NCI-H2029 (cell line): ENCODE measurements at regions not wholly inside any gene's neighbourhood (a gene's known extent, or its start where the extent isn't known, plus 50 kb on each side); places are given as distances from the start of the nearest gene placed in this dataset.
"Not testable (repeated sequence)": the region's sequence is repeated elsewhere in the genome, so short reads cannot be mapped to it uniquely, and the experiment has no call there.

ENCODE experiments used
- DNase-seq: peaks from one replicate; lab custom pipeline; 2025; lab: John Stamatoyannopoulos, UW

GRCh38 chr6:121694389-121694788 lies 258.9 kb downstream of the GJA1 start:
- DNase-seq = no peak

DNA sequence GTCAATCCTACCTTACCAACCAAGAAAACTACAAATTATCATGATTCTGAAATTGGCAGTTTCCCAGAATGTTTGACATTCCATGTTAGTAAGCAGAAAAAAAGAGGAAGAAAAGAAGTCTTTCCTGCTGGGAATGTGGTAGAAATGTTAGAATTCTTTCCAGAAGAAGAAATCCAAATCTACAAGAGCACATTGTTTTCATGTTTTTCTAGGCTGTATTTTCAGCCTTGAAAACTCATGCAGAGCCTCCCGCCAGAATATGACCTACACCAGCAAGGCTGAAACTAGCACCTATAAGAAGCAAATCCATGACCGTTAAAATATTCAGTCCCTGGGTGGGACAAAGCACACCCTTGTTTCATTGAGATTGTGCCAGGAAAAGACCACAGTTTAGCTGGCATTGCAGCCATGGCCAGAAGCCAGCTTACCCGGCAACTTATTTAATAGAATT lies 259.4 kb downstream of the GJA1 start:
- DNase-seq = no peak

DNA sequence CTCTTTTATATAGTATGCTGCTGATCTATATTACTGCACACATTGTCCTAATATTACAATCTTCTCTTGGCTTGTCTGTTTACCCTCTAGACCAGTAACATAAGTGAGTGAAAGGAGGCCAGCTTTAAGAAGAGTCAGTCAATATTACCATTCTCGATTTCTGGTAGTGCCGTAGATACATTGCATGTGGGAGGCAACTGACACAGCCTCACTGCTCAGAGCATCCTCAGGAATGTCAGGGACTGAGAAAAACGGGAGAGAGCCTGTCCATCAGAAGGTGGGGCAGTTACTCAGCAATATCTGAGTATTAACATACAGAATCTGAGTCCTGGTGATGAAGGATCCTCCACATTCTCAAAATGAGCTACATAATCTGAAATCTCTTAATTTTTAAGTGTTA lies 259.9 kb downstream of the GJA1 start:
- no peak for DNase-seq

DNA sequence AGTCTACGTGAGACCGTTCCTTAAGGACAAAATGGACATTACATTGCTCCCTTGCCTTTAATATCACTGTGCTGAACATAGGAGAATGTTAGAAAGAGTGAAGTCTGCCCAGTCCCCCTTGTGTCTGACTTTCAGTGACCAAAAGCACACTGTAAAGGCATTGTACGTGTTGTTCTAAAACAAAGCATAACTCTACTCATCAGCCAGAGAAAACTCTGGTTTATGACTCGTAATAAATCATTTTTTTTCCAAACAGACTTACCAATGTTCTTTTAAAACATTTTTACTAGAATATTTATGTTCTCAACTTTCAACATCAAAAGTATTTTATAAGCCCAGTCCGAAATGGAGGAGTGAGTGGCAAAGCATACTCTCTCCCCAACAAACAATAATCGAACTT lies 262.5 kb downstream of the GJA1 start:
- DNase-seq = no peak

DNA sequence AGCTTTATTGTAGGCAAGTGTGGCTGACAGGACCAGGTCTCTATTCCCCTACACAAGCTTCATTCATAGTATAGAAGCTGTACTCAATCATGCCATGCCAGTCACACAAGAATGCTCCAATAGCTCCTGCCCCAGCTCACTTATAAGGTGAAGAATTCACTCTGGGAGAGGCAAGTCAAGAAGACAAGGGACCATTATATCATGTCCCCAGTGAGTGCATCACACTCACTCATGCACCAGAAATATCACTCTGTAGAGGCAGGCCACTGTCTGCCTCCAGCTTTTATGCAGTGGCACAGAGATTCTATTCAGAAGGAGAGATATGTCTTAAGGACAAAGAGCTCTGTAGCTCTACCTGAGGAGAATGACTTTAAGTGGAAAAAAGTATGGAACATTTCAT lies 263.2 kb downstream of the GJA1 start:
- DNase-seq = no peak

DNA sequence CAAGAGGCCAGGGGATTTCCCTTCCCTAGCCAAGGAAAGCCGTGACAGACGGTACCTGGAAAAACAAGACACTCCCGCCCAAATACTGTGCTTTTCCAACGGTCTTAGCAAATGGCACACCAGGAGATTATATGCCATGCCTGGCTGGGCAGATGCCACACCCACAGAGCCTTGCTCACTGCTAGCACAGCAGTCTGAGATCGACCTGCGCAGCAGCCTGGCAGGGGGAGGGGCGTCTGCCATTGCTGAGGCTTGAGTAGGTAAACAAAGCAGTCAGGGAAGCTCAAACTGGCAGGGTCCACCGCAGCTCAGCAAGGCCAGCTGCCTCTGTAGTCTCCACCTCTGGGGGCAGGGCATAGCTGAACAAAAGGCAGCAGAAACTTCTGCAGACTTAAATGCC lies 267.7 kb downstream of the GJA1 start:
- not testable (repeated sequence) for DNase-seq

- DNase-seq = no peak
These were observed 276.0 kb downstream of the GJA1 start for GRCh38 chr6:121711472-121711871.

DNA sequence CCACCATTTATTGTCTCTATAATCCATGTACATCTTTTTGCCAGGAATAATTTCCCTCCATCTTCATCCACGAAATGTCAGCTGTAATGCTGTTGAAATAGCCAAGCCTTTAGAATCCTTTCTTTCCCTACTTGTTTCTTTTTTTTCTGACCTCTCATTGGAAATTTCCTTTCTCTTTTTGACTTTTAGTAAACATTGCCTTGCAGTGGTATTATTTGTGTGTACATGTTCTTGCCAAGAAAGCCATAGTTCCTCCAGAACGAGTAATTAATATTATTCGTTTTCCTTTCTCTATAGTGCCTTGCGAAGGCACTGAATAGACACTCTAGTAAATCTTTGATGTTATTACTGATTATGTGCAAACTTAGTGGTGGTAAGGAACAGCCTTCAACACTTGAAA lies 282.2 kb downstream of the GJA1 start:
- DNase-seq = no peak

DNA sequence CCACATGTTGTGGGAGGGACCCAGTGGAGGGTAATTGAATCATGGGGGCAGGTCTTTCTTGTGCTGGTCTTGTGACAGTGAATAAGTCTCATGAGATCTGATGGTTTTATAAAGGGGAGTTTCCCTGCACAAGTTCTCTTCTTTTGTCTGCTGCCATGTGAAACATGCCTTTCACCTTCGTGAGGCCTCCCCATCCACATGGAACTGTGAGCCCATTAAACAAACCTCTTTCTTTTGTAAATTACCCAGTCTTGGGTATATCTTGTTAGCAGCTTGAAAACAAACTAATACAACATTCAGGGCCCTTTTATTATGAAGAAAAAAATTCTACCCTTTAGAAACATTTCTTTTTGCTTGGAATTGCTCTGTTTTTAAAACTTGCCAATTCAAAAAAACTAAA lies 285.4 kb downstream of the GJA1 start:
- not testable (repeated sequence) for DNase-seq

DNA sequence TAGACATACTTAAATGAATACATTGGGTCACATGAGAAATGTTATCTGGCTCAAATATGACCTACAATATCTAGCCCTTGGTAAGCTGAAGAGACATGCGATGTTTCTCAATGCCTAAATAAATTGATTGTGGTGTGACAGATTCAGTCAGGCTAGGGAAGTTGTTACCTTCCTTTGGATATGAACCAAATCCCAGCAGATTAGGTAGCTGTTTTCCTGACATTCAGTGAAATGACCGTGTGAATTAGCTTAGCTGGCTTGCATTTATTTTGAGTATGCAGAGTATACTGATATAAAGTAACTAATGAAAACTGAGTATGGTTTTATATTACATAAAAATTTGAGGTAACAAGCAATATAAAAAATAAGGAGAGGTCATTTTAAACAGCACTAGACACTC lies 288.2 kb downstream of the GJA1 start:
- no peak for DNase-seq

DNA sequence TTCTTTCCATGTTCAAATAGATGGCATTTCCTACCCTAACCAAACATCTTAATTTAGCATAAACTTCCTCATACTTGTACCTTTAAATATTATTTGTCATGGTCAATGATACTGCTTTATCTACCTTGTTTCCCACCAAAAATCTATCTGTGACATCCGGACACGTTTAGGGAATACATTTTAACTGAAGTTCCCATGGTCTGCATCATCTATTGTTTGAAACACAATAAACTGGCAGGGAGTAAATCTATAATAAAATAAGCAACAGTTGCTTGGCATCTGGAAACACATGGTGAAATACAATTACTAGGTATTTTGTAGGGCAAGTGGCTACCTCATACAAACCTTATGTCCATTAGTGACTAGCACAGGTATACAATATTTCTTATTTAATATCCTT lies 289.1 kb downstream of the GJA1 start:
- DNase-seq = no peak

GRCh38 chr6:121726596-121726995 lies 291.1 kb downstream of the GJA1 start:
- DNase-seq = no peak

GRCh38 chr6:121730616-121731015 lies 295.2 kb downstream of the GJA1 start:
- DNase-seq = no peak

DNA sequence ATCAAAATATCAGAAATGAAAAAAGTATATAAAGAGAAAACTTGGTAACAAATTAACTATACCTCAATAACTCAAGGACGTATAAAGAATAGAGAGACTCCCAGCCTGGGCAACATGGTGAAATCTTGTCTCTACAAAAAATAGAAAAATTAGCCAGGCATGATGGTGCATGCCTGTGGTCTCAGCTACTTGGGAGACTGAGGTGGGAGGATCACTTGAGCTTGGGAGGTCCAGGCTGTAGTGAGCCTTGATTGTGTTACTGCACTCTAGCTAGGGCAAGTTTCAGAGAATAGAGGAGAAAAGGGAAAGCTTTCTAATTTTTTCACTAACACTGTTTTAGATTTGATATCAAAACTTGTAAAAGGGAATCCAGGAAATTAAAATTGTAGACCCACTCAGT lies 295.9 kb downstream of the GJA1 start:
- DNase-seq = no peak

DNA sequence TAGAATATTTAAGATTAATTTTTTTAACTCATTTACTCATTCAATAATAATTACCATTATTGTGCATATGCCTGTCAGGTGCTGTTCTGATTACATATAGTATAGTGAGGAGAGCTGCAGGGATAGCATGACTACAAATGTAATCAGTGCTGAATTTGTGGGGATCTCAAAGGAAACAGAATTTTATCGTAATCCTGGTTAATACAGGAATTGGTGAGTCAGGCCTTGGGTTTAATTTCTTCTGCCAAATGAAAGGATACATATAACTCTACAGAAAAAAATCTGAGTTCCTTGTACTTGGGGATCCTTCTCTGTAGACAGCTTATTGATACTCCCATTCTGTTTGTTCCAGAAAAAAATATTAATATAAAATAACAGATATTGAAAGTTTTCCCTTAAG lies 297.2 kb downstream of the GJA1 start:
- DNase-seq = no peak

DNA sequence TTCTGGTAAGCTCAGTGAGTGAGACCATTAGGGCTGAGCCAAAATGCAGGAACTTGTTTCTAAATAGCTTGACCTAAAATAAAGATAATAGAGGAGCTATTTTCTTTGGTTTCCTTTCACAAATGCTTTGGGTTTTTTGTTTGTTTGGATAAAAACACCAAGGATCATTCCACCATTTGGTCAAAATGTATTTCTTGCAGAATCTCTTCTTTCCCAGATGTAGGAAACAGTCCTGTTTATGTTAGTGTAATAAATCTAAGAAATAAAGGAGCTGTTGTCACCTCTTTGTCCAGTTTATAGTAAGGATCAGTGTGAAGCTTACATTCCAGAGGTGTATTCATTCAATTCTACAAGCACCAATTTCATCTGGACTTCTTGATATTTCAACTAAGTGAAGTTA lies 297.8 kb downstream of the GJA1 start:
- DNase-seq = no peak

- DNase-seq = not testable (repeated sequence)
These were observed 304.7 kb downstream of the GJA1 start for GRCh38 chr6:121740188-121740587.

- no peak for DNase-seq
These were observed 308.2 kb downstream of the GJA1 start for GRCh38 chr6:121743691-121744090.

DNA sequence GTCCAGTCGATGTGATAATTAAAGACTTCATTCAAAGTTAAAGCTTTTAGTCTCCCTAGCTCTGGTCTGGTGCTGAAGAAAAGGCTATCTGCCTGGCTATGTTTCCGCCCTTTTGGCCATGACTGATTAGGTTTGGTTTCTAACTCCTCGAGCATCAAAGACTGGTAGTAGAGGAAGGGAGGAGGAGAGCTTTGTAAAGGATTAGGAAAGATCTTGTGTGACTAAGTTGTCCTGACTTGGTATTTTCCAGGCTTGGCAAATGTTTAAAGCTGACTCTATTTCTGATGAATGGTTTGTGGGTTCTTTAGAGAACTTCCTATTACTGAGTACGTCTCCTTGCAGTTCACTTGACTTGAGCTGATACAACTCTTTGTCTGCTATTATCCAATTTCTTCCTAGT lies 312.9 kb downstream of the GJA1 start:
- no peak for DNase-seq

- no peak for DNase-seq
These were observed 313.4 kb downstream of the GJA1 start for GRCh38 chr6:121748850-121749249.

DNA sequence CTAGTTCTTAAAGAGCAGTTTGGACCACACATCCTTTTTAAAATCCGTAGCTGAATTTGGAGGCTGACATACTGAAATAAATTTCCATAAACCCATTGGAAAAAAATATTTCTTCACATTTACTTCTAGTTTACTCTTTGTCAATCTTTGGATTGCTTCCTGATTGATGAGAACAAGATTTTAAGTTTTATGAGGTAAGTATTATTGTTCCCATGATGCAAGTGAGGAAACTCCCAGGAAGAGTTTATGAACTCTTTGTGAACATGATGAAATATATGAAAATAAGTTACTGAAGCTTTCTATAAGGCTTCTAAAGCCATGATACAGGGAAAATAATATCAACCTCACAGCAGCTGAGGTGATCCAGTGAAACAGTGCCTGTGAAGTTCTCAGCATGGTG lies 320.0 kb downstream of the GJA1 start:
- no peak for DNase-seq

- no peak for DNase-seq
These were observed 321.2 kb downstream of the GJA1 start for GRCh38 chr6:121756666-121757065.

- no peak for DNase-seq
These were observed 323.9 kb downstream of the GJA1 start for GRCh38 chr6:121759370-121759769.

- DNase-seq = no peak
These were observed 324.7 kb downstream of the GJA1 start for GRCh38 chr6:121760191-121760590.

- DNase-seq = no peak
These were observed 325.3 kb downstream of the GJA1 start for GRCh38 chr6:121760745-121761144.
